GM19240 (cell line): ENCODE measurements at regions not wholly inside any gene's neighbourhood (a gene's known extent, or its start where the extent isn't known, plus 50 kb on each side); places are given as distances from the start of the nearest gene placed in this dataset.
"Not testable (repeated sequence)": the region's sequence is repeated elsewhere in the genome, so short reads cannot be mapped to it uniquely, and the experiment has no call there.

Source experiments
- DNase-seq: peaks from one replicate; pipeline ENCODE4 v3.0.0; 2011; ENCODE audit warnings: low spot score; ENCODE audit not compliant: insufficient read length

DNA sequence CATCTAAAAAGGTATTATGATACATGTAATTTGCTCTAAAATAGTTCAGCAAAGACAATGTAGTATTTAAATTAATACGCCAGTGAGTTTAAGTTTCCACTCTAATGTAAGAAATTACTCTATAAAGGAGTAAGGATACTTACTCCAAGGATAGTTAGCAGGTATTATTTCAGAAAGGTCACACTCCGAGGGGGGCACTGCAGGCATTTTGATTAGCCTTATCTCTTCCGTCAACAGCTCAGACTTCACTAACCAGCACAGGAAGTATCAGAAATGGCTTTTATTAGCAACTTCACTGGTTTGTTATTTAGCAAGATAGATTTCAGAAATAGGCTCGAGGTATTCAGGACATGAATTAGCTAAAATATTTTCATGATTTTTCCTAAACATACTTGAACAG lies 127.0 kb downstream of the COX18 start:
- no peak for DNase-seq

DNA sequence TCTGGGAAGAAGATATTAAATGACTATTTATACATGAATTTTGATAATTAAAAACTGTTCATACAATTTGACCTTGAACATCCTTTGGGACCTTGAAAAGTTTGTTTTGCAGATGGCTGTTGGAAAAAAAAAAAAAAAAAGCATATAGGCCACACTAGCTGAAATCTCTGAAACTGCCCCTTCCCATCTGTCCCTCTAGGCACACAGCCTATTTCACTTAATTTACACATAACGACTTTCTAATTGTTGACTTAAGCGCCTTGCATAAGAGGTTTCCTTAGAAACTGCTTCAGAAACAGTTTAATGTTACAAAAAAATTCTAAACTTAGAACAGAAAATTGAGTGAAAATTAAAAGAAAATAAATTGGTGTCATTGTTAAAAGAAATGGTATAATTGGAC lies 131.0 kb downstream of the COX18 start:
- no peak for DNase-seq

DNA sequence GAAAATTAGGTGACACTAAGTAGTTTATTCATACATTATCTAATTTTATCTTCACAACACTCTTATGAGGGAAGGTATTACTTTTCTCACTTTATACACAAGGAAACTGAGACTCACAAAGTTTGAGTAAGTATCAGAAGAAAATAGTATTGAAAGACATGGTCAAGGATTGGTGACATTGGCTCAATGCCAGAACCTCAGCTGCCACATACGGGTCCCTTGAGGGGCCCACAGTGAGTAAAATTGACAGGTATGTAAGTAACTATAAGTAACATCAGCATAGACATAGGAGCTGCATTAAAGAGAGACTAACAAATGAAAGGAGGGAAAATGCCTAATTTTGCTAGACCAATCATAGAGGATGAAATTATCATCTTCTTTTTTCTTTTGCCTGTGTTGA lies 134.1 kb downstream of the COX18 start:
- DNase-seq: no peak

DNA sequence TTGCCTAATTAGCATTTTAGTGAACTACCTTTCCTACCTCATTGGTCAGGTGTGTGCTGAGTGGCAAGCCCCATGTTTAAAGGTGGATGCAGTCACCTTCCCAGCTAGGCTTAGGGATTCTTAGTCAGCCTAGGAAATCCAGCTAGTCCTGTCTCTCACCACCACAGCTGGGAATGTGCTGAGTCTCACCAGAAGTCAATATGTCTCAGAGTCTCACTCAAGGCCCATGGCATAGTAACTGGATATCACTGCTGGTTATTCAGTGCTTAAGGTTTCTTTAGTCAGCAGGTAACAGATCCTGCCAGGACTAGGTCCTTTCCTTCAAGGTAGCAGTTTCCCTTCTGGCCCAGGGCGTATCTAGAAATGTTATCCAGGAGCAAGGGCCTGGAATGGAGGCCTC lies 136.5 kb downstream of the COX18 start:
- DNase-seq: no peak

DNA sequence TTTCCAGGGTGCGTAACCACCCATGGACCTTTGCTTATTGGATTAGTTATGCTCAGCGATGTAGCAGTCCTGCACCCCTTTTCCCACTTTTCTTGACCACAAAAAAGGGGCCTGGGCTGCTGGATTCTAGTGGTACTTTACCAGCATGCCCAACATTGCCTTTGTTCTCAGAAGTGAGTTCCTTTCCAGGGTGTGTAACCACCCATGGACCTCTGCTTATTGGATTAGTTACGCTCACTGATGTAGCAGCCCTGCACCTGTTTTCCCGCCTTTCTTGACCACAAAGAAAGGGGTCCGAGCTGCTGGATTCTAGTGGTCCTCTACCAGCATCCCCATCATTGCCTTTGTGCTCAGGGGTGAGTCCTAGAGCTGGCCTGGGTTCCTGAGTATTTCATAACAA lies 138.2 kb downstream of the COX18 start:
- DNase-seq: no peak

DNA sequence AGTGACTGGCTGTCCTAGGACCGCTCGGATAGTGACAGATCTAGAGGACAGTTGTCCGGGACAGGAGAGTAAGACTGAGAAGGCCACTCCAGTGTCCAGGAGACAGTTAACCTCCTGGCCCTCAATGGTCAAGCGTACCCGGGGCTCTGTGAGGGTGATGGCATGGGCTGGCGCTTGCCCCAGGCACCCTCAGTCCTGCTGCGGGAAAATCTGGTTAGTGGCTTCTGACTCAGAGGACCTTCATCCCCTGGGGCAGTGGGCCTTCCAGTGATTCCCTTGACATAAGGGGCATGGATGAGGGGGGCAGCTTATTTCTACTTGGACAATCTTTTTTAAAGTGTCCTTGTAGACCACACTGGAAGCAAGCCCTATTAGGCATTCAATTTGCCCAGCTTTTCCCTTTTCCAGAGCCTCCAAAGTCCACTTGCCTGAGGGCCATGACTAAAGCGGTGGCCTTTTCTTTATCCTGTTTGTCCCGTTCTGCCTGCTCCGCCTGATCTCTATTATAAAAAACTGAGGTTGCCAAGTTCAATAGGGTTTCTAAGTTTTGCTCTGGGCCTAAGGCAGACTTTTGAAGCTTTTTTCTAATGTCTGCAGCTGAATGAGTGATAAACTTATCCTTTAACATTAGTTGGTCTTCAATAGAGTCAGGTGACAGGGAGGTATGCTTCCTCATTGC lies 139.8 kb downstream of the COX18 start:
- DNase-seq: not testable (repeated sequence)

DNA sequence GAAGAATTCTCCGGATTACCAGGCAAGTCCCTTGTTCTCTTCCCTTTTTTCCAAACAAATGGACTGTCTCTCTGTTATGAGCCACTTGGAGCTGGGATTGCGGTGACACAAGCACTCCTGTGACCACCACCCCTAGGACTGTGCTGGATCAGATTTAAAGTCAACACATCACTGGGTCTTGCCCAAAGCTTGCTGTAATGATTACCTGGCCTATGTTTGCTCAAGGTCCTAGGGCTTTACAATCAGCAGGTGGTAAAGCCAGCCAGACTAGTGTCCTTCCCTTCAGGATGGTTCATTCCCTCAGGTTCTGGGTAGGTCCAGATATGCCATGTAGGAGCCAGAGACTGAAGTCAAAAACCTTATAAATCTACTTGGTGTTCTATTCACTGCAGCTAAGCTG lies 144.7 kb downstream of the COX18 start:
- no peak for DNase-seq

DNA sequence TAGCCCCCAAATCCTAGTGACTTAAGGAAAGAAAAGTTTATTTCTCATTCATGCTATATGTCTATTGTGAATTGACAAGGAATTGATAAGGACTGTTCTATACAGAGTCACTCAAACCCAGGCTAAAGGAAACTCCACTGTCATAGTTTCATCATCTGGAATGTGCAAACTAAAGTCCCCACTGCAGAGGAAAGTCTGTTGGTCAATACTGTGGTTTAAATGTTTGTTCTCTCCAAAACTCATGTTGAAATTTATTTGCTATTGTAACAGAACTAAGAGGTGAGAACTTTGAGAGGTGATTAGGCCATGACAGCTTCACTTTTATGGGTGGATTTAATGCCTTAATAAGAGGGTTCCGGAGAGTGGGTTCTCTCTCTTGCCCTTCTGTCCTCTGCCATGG lies 149.6 kb downstream of the COX18 start:
- no peak for DNase-seq

DNA sequence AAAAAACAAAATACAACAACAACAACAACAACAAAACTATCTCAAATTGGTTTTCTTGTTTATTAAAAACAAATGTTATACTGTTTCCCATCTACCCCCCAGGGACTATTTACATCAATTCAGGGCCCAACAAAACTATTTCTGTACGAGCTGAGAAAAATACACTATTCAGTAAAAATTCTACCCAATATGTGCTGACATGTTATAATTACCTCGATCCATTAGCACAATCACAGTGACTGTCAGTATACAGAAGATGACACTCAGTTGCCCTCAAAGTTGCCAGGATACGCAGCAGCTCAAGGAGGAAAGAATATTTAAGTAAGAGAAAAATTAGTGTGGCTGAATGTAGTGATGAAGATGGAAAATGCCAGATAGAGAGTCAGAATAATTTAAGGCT lies 150.1 kb downstream of the COX18 start:
- no peak for DNase-seq

DNA sequence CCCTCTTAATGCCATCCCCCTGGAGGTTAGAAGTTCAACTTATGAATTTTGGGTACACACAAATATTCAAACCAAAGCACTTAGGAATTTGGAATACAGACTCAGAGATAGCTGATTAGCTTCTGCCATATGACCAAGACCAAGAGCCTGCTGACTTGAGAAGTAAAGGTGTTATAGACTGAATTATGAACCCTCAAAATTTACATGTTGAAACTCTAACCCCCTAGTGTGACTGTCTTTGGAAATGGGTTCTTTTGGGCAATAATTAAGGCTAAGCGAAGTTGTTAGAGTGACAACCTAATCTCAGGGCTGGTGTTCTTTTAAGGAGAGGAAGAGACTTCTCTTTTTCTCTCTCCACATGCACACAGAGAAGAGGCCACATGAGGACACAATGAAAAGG lies 151.2 kb downstream of the COX18 start:
- DNase-seq: no peak

DNA sequence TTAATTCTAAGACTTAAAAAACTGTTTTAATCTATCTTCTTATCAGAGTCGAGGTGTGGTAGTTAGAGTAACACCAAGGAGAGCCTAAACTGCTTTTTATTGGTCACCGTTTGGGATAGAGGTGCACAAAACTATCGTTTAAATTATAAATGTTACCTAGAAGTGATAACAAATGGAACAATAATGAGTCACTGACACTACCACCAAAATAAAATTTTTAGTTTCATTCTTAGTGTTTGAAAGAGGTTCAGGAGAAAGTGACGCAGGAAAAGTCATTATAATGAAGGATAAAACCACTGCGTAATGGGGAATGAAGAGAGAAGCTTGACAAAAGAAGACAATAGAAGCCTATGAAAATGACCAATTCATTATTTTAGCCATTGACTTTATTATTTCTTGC lies 158.2 kb downstream of the COX18 start:
- DNase-seq: no peak

DNA sequence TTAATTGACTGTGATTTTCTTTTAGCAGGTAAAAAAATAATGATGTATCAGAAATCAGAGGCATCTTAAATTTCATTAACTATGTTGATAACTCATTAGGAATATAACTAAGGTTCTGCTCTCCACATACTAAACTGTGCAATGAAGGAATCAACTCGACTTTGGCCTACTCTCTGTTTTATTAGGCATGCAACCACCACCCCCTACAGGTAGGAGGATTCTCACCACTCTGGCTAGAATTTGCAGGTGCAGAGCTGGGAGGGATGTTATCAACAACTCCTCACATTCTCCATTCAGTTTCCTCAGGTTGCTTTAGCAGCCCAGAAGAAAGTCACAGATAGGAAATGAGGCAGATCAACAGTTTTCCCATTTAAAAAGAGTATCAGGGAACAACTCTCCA lies 160.1 kb downstream of the COX18 start:
- DNase-seq: no peak

DNA sequence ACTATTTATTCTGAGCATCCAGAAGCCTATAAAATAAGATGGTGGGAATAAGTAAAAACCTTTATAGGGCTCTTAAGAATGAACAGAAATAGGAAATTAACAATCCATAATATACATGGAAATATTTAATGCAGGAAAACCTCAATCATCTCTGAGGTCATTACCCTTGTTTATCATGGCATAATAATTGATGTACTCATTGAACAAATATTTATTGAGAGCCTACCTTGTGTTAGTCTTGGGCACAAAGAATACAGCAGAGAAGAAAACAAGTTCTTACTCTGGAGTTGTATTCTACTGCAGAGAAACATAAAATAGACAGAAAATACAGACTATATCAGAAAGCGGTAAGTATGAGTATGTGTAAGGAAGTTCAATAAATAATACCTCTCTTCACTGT lies 167.2 kb downstream of the COX18 start:
- DNase-seq: no peak

DNA sequence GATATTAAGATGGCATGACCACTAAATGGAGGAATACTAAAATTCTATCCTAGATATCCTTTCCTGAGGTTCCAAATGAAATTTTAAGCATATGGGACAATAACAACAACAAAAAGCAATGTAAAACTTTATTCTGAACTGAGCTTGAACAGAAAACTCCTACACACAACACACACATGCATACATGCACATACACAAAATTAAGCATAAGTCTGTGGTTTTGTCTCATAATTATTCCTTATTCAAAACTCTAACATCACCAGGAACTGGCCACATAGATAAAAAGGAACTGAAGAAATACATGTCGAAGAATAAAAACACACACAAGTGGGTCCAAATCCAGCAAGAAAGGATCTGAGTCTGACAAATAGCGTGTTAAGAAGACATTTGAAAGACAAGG lies 168.0 kb downstream of the COX18 start:
- no peak for DNase-seq

DNA sequence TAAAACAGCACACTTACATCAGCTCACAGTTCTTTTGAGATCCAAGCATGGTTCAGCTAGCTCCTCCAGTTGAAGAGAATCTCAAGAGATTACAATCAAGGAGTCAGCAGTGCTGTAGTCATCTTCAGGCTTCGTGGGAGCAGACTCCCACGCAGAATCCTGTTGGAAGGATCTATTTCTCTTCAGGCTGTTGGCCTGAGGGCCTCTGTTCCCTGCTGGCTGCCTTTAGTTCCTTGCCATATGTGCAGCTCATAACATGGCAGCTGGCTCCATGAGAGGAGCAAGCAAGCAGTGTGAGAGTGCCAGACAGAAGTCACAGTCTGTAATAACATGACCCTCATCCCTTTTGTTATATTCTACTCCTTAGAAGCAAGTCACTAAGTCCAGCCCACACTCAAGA lies 168.6 kb downstream of the COX18 start:
- no peak for DNase-seq

DNA sequence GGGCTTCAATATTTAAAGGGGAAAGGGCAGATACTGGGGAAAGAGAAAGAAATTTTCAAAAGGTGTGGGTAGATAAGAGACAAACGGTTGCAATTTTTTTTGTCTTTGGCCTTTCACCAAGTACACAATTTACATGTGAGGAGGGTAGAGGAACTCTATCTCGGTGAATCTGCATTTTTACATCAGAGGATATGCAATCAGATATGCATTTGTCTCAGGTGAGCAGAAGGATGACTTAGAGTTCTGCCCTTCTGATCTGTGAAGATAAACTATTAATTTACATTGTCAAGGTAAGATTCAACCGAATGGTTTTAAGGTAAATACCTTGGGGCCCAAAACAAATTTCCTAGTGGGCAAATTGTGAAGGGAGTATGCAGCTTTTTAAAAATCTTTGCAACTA lies 169.9 kb downstream of the COX18 start:
- DNase-seq: no peak

DNA sequence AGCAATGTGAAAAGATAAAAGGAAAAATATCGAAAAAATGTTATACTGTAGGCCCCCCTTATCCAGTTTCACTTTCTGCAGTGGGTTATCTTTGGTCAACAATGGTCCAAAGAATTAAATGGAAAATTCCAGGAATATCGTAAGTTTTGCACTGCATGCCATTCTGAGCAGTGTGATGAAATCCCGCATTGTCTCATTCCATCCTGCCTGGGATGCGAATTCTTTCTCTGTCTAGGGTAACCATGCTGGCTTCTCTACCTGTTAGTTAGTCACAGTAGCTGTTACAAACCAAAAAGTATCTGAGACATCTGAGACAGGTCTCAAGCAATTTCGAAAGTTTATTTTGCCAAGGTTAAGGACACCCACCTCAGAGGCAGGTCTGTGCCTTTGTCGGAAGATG lies 170.3 kb downstream of the COX18 start:
- DNase-seq: no peak

DNA sequence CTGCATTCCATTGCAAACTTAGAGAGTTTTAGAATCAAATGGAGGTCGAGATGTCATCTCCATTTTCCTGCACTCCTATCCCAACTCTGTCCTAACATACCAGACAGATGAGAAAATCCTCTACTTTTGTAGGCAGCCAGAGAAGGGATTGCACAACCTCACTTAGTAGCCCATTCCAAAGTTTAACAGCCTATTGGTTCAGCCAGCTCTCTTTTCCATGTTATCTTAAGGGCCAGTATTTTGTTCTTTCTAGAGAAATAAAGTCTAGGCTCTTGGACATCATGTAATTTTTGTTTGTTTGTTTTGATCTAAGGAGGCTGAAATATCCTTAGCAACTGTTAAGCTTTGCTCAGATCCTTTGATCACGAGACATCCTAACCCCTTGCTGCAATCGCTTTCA lies 173.0 kb downstream of the COX18 start:
- no peak for DNase-seq

DNA sequence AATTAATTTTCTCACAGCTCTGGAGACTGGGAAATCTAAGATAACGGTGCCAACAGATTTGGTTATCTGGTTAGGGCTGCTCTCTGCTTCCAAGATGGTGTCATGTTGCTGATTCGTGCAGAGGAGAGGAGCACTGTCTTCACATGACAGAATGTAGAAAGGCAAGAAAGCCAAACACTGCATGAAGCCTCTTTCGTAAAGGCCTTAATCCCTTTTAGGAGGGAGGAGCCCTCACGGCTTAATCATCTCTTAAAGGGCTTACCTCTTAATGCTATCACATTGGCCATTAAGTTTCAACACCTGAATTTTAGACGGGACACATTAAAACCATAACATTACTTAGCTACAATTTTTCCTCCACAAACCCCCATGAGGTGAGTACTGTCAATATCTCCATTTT lies 174.1 kb downstream of the COX18 start:
- no peak for DNase-seq

DNA sequence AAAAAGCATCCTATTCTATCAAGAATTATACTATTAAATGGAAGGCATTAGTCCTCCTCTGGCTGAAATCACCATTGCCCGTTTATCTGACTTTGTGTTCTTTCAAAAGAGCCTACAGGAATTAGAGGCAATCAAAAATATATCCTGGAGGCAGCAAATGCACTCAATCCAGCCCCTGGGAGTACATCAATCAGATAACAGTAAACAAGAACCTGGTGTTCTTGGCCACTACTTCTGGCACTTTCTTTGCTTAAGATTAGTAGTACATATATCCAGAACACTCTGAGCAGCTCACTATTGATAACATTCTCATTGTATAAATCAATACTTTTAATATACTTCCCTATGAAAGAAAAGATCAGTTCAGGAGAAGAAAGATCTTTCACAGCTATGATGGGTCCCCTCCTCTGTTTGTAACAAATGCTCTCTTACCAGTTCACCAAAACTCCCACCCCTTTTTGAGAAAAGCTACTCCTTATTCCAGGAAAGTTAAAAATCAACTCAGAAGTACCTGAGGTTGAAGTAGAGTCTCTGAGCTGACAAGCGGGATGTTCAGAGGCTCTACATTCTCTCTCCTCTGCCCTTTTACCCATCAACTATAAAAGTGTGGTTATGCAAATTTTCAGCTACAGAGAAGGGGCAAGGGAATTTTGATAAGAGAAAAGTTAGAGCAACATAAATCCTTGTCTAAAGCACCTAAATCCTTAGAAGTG lies 176.0 kb downstream of the COX18 start:
- no peak for DNase-seq

DNA sequence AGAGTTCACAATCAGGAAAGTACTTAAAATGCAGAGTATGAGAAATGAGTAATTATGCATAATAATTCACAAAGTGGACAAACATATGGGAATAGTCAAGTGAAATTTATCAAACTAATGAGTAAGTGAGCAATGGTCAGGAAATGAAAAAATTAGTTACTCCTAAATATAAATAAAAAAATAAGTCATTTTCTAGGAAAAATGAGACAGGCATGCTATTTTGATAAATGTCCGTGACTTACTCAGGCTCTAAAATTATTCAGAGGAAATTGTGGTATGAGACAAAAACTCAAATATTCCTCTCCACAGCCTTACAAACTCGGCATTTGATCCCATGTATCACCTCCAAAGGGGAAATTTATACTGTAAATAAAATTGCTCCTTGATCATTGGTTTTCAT lies 181.2 kb downstream of the COX18 start:
- DNase-seq: no peak

DNA sequence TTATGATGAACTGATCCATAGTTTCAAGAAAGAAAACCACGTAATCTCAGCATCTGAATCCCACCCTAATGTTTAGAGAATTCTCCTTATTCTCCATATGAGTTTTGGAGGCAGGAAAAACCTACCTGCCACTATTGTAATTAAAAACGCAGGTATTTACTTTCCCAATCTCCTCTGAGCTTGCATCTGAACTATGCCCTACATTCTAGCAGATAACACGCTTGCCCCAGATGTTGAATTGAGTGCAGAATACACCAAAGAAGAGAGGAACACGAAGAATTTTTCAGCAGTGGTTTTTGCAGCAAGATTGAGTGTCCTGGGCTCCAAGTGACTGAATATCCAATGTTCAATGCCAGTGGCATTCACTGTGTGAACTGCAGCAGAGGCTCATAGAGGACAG lies 182.4 kb downstream of the COX18 start:
- DNase-seq: no peak

DNA sequence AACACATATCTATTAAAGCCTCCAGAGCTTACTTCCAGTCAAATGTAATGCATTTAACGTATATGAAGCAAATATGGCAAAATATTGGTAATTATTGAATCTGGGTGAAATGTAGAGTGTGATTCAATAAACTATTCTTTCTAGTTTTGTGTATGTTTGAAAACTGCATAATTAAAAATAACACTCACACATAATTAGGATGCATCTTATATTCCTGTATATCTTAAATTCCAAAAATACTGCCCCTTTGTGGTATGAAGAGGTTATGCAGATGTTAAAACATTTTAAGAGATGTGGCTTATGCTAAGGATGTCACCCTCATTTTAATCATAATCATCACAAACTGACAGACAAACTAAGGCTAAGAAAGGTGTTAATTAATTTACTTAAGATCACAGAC lies 182.9 kb downstream of the COX18 start:
- DNase-seq: no peak
